GM12878 (cell line): ENCODE measurements at regions not wholly inside any gene's neighbourhood (a gene's known extent, or its start where the extent isn't known, plus 50 kb on each side); places are given as distances from the start of the nearest gene placed in this dataset.

Source experiments
- ATF7 ChIP-seq: fragments of 450-650 bp; IDR thresholded peaks from 2 replicates; pipeline ENCODE4 v1.6.1; 2016; ENCODE audit warnings: low read depth, mild to moderate bottlenecking
- CHD2 ChIP-seq: IDR thresholded peaks from 2 replicates; pipeline ENCODE4 v1.6.1; 2011; ENCODE audit warnings: low read depth, low read length, improper control_type of control experiment, borderline replicate concordance
- EED ChIP-seq: sonication (generic); IDR thresholded peaks from 2 replicates; pipeline ENCODE4 v1.6.1; 2016; ENCODE audit warnings: antibody characterized with exemption, low read depth
- HSF1 ChIP-seq: fragments of 150-350 bp; IDR thresholded peaks from 2 replicates; pipeline ENCODE4 v1.6.1; 2014; ENCODE audit warnings: mild to moderate bottlenecking, low read depth, low read length
- IKZF2 ChIP-seq, 2 experiments: fragments of 450-650 bp; IDR thresholded peaks; 2 replicates each; pipeline ENCODE4 v1.6.1; 2017; ENCODE audit warnings: mild to moderate bottlenecking in 2 of 2, moderate library complexity in 2 of 2
- MAX ChIP-seq: IDR thresholded peaks from 2 replicates; pipeline ENCODE4 v1.6.1; 2012; ENCODE audit warnings: low read depth, low read length, improper control_type of control experiment
- NR2F1 ChIP-seq: fragments of 450-650 bp; conservative IDR thresholded peaks from 2 replicates; pipeline ENCODE4 v1.6.1; 2017; ENCODE audit warnings: mild to moderate bottlenecking
- NRF1 ChIP-seq: conservative IDR thresholded peaks from 2 replicates; pipeline ENCODE4 v1.6.1; 2011; ENCODE audit warnings: mild to moderate bottlenecking, low read depth, low read length, improper control_type of control experiment
- POU2F2 ChIP-seq: IDR thresholded peaks from 3 replicates; pipeline ENCODE4 v1.6.1; 2011; ENCODE audit warnings: low read depth, mild to moderate bottlenecking, low read length, borderline replicate concordance
- RUNX3 ChIP-seq: IDR thresholded peaks from 2 replicates; pipeline ENCODE4 v1.6.1; 2012; ENCODE audit warnings: low read length, inconsistent platforms
- SIX5 ChIP-seq: IDR thresholded peaks from 2 replicates; pipeline ENCODE4 v1.6.1; 2011; ENCODE audit warnings: mild to moderate bottlenecking, low read depth, low read length, moderate library complexity; ENCODE audit not compliant: severe bottlenecking
- SREBF1 ChIP-seq: IDR thresholded peaks from 2 replicates; pipeline ENCODE4 v1.6.1; 2012; ENCODE audit warnings: mild to moderate bottlenecking, low read length
- SRF ChIP-seq, 2 experiments: IDR thresholded peaks; 2 replicates each; pipeline ENCODE4 v1.6.1; 2011; ENCODE audit warnings: low read depth in 2 of 2, low read length in 2 of 2, mild to moderate bottlenecking in 1 of 2, moderate library complexity in 1 of 2
- STAT3 ChIP-seq: IDR thresholded peaks from 2 replicates; pipeline ENCODE4 v1.6.1; 2011; ENCODE audit warnings: low read depth, low read length, improper control_type of control experiment
- YY1 ChIP-seq: IDR thresholded peaks from 2 replicates; pipeline ENCODE4 v1.6.1; 2011; ENCODE audit warnings: low read depth, mild to moderate bottlenecking, low read length

GRCh38 chr1:75991497-75992114 is 59.4 kb upstream of the ASB17 start (continued):
- TF ChIP-seq MAX, result no peak
- TF ChIP-seq SREBF1, result no peak
- TF ChIP-seq NR2F1, result no peak
- no peak for TF ChIP-seq EED
- no peak for TF ChIP-seq NRF1
- no peak for TF ChIP-seq SRF (IDR thresholded peaks at IDR 0.05; ENCODE audit: low read depth in 2 of 2, low read length in 2 of 2)
- TF ChIP-seq RUNX3, result no peak
- no peak for TF ChIP-seq HSF1
- no peak for TF ChIP-seq SIX5
- TF ChIP-seq CHD2, result no peak
- TF ChIP-seq ATF7, result no peak
- no peak for TF ChIP-seq STAT3
- no peak for TF ChIP-seq POU2F2
- TF ChIP-seq IKZF2 (IDR thresholded peaks at IDR 0.05), result 0 out of 4 replicates have a peak, but pooled peaks of 1 of the 2 experiments have one; percentile 22
- TF ChIP-seq YY1, result no peak
- TF ChIP-seq, all 136 proteins: peak for 9
